Body of pancreas (tissue), 4 donors: ENCODE measurements at regions not wholly inside any gene's neighbourhood (a gene's known extent, or its start where the extent isn't known, plus 50 kb on each side); places are given as distances from the start of the nearest gene placed in this dataset.
A peak's percentile ranks its signal among the peaks of the same experiment; 100 is the strongest.
"Not testable (repeated sequence)": the region's sequence is repeated elsewhere in the genome, so short reads cannot be mapped to it uniquely, and the experiment has no call there.

ENCODE experiments used
- ATAC-seq: fragments of 150-250 bp; one replicate; pipeline ENCODE4 v1.9.1; 2016
- DNase-seq, 4 donors: peaks; one replicate each; pipeline ENCODE4 v3.0.0-alpha.2; 2019
- H3K27ac ChIP-seq, 4 donors: fragments of 200-600 bp; sonication (generic); 1 replicate in 3 of 4; 2 replicates in 1 of 4; pipeline versions ENCODE4 v1.5.1 to v1.6.1; 2016 to 2019; ENCODE audit warnings: mild to moderate bottlenecking in 1 of 4, mixed read lengths in 1 of 4, moderate library complexity in 1 of 4
- H3K27me3 ChIP-seq, 2 donors: fragments of 200-600 bp; sonication (generic); one replicate each; pipeline ENCODE4 v1.6.0; 2016; ENCODE audit warnings: mild to moderate bottlenecking in 1 of 2
- H3K36me3 ChIP-seq, 2 donors: fragments of 200-600 bp; sonication (generic); replicated peaks in 1 of 2; 2 replicates each; pipeline ENCODE4 v1.5.1; 2016; ENCODE audit warnings: low read depth in 2 of 2; ENCODE audit not compliant: insufficient read depth in 1 of 2
- H3K4me1 ChIP-seq: fragments of 200-600 bp; sonication (generic); one replicate; pipeline ENCODE4 v1.6.0; 2016
- H3K4me3 ChIP-seq, 2 donors: fragments of 200-600 bp; sonication (generic); 1 replicate in 1 of 2; 2 replicates in 1 of 2; pipeline ENCODE4 v1.5.1; 2016 to 2019
- H3K9me3 ChIP-seq, 3 donors: fragments of 200-600 bp; sonication (generic); 1 replicate in 2 of 3; 2 replicates in 1 of 3; pipeline ENCODE4 v1.5.1; 2016
- WGBS, 2 donors: methylation state at CpG; one replicate each; pipeline ENCODE4 v1.1.5; 2017; 5-methylcytosine and 5-hydroxymethylcytosine counted together
- intact Hi-C: fragments of 100-400 bp; cut with DNase I; formaldehyde crosslinking; loops from one replicate; pipeline ENCODE4 v1.15.1; 2023

DNA sequence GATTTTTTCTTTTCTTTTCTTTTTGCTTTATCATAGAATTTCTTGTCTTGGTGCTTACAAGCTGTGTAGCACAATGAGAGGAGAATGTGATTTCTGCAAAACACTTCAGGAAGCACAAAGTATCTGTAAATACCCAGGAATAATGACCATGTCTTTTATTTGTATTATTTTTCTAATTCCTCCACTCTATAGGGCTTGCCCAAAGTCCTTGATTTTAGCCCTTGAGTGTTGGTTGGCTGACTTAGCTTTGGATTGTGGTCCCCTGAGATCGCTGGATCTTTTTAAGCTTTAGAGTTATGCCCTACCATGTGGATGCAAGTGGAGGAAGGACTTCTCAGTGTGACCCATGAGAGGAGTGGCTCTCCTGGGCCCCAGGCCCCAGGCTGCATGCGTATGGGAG, 52.2 kb downstream of the HOXC4 start:
- H3K4me1 ChIP-seq, H3K9me3 ChIP-seq, H3K4me3 ChIP-seq, intact Hi-C loops, H3K36me3 ChIP-seq, DNase-seq, H3K27ac ChIP-seq, H3K27me3 ChIP-seq, ATAC-seq: not testable (repeated sequence)
- WGBS, 2 donors: 77 to 79% methylated on average over 2 of the region's 2 CpGs

DNA sequence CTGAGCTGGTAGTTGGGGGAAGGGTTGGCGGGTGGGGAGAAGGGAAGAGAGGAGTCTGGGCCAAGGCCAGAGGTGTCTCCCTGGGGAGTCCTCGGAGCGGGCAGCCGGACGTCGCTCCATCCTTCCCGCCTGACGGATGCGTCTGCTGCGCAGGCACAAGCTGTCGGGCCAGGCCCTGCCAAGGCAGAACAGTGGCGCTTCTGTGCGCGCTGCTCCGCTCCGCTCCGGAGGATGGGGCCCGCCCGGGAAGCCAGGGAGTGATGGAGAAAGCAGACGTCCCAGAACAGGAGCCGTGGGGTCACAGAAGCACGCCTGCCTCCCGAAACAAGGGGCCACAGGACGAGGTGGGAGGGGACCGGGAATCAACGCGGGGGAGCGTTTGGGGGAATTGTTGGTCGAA, 52.6 kb downstream of the HOXC4 start:
- H3K4me1 ChIP-seq, ATAC-seq, H3K9me3 ChIP-seq, intact Hi-C loops, H3K27me3 ChIP-seq, H3K27ac ChIP-seq, H3K4me3 ChIP-seq, H3K36me3 ChIP-seq, DNase-seq: not testable (repeated sequence)
- WGBS, 2 donors: 10 to 20% methylated on average over 22 to 29 of the region's 29 CpGs

DNA sequence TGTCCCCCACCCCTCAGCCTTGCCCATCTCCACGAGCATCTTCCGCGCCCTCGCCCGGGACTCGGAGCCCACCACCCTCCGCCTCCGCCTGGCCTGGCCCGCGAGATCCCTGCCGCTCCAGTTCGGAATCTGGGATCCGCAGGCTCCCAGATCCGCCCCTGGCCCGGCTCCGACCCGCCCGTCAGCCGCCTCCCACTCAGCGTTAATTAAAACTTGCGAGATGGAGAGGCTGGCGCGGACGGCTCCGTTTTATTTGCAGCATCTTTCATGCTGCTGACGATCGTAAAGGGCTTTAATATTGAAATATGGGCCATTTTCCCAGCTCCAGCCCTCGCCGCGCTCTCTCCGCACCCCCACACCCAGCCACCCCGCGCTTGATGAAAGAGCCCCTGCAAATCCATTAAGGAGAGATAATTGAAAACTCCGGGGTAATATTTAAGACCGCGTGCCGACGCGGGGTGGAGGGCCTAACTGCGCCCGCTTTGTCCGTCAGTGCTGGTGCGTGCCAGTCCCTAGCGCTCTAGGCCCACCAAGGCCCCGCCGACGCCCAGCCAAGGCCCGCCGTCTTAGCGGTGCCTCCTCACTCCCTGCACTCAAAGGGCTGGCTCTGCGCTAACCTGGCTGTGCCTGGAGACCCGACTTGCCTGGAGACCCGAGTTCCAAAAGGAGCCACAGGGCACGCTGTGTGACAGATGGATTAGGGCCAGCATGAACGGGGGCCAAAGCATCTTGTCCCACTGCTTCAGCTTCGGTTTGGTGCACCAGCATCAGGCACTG, 53.4 kb downstream of the HOXC4 start:
- 9 to 11% methylated on average over 24 to 54 of the region's 56 CpGs for WGBS, 2 donors
- H3K4me3 ChIP-seq, H3K36me3 ChIP-seq, H3K27me3 ChIP-seq, H3K9me3 ChIP-seq, ATAC-seq, DNase-seq, intact Hi-C loops, H3K27ac ChIP-seq, H3K4me1 ChIP-seq: not testable (repeated sequence)

DNA sequence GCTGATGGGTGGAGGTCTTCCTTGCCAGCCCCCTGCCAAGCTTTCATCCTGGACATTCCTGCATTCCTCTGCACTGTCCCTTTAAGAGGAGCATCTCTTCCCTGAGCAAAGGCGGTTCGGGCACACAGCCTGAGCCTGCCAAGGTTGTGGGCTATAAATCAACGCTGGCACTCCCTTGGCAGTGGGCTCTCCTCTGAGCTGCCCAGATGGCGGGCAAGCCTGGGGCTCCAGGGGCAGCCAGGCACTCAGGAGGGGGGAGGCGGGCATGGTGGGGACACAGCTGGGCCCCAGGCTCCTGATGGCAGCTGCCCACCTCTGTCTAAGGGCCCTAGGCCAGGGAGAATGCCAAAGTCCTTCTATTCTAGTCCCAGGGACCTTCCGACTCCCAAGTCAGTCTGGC, 58.7 kb downstream of the HOXC4 start:
- H3K27me3 ChIP-seq, ATAC-seq, intact Hi-C loops, H3K4me1 ChIP-seq, H3K4me3 ChIP-seq, H3K36me3 ChIP-seq, H3K9me3 ChIP-seq, H3K27ac ChIP-seq: not testable (repeated sequence)
- peak in 1 of 4 donors; percentile 22 for DNase-seq
- 0 to 43% methylated on average over 1 to 5 of the region's 6 CpGs for WGBS, 2 donors

DNA sequence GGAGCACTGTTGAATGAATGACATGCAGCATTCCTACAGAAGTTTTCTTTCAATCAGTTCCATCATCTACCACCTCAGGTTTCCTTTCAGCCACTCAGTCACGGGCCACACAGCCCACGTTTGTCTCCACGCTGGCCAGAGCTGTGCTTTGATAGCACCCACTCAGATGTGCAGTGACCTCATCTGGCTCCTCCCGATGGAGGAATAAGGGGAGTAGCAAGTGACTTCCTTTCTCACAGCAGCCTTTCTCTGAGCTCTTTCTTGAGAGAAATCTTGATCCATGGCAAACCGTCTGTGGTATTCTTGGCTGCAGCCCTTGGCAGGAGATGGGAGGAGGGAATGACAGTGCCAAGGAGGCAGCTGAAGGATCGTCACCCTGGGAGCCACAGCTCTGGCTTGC, 62.4 kb downstream of the HOXC4 start:
- DNase-seq, H3K4me1 ChIP-seq, H3K9me3 ChIP-seq, H3K36me3 ChIP-seq, intact Hi-C loops, H3K27ac ChIP-seq, H3K27me3 ChIP-seq, H3K4me3 ChIP-seq, ATAC-seq: not testable (repeated sequence)
- 33 to 37% methylated on average over 6 of the region's 6 CpGs for WGBS, 2 donors

DNA sequence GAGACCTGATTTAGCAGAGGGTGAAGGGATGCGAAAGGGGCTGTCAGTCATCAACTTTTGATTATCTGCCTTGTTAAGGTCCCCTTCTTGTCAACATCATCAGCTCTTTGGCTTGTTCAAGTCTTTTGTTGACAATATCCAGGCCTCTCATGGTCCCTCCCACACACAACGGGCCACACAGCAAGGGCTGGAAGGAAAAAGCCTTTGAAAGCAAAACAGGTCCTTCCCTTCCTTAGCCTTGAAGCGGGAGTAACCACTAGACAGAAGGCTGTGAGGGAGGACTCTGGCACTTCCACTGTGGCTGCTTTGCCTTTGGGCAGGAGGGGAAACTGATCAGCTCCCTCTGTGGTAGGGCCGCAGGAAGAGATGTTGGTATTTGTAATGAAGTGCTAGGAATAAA, 63.8 kb downstream of the HOXC4 start:
- DNase-seq, H3K4me1 ChIP-seq, H3K27ac ChIP-seq, intact Hi-C loops, H3K9me3 ChIP-seq, H3K4me3 ChIP-seq, H3K27me3 ChIP-seq, H3K36me3 ChIP-seq, ATAC-seq: not testable (repeated sequence)
- 73 to 82% methylated on average over 4 of the region's 4 CpGs for WGBS, 2 donors

DNA sequence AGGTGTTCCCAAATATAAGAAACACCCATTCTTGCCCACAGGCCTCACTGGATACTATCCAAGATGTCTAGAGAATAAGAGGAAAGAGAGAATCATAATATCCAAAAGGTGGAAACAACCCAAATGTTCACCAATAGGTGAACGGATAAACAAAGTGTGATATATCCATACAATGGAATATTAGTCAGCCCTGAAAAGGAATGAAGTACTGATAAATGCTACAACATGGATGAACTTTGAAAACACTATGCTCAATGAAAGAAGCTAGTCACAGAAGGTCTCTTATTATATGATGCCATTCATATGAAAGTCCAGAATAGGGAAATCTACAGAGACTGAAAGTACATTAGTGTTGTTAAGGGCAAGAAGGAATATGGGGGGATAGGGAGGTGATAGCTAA, 65.4 kb downstream of the HOXC4 start:
- H3K4me1 ChIP-seq, ATAC-seq, H3K4me3 ChIP-seq, DNase-seq, H3K36me3 ChIP-seq, H3K9me3 ChIP-seq, H3K27ac ChIP-seq, intact Hi-C loops, H3K27me3 ChIP-seq: not testable (repeated sequence)
- 87 to 100% methylated on average over 1 of the region's 1 CpG for WGBS, 2 donors

DNA sequence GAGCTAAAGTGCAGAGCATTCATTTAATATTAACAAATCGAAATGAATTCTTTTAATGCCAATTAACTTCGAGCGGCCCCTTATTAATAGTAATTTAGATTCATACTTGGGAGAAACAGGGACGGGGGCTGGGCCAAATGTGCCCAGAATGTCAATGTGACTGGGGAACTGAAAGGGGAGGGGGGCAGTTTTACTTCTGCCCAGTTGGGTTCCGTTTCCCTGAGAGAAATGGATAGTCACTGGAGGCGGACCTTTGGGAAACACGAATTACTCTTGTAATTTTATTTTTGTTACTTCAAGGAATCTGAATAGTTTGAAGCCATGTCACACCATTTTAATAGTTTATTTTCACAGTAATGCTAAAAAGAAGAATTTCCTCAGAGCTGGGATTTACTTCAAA, 64.8 kb downstream of the SMUG1 start:
- DNase-seq, ATAC-seq, H3K36me3 ChIP-seq, H3K9me3 ChIP-seq, H3K4me3 ChIP-seq, H3K27ac ChIP-seq, intact Hi-C loops, H3K27me3 ChIP-seq: not testable (repeated sequence)
- peaks cover 15% of the 10 kb centered on the region for H3K4me1 ChIP-seq
- 44 to 66% methylated on average over 7 of the region's 7 CpGs for WGBS, 2 donors

DNA sequence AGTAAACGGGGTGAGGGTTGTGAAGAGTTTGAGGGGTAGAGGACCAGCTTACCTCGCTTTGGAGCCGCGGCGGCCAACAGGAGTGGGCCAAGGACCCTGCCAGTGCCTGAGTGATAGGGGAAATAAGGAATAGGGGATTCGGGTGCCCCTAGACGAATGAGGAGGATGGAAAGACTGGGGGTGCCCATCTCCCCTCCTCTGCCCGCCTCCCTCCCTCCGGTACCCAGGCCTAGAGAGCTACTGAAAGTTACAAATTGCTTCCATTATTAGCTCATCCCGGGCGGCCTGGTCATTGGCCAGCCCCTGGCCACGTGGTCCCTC, 63.1 kb downstream of the SMUG1 start:
- peak; percentile 56 for ATAC-seq
- H3K27ac ChIP-seq, H3K9me3 ChIP-seq, DNase-seq, H3K36me3 ChIP-seq, H3K27me3 ChIP-seq, intact Hi-C loops: not testable (repeated sequence)
- Histone ChIP-seq H3K4me1 (peaks cover 15% of the 10 kb centered on the region), H3K4me3 (peak overlapping the region in 1 of 2 donors; percentile 45)
- 20 to 40% methylated on average over 6 to 7 of the region's 12 CpGs for WGBS, 2 donors
